Right lobe of liver (tissue), 4 donors: ENCODE measurements at regions not wholly inside any gene's neighbourhood (a gene's known extent, or its start where the extent isn't known, plus 50 kb on each side); places are given as distances from the start of the nearest gene placed in this dataset.
"Not testable (repeated sequence)": the region's sequence is repeated elsewhere in the genome, so short reads cannot be mapped to it uniquely, and the experiment has no call there.

Source experiments
- CTCF ChIP-seq, 4 donors: fragments of 200-600 bp in 3 of 4; fragments of 450-650 bp in 1 of 4; IDR thresholded peaks; one replicate each; pipeline versions ENCODE4 v1.5.1 to v1.8.0; 2016 to 2022; ENCODE audit warnings: antibody characterized with exemption in 4 of 4, mild to moderate bottlenecking in 2 of 4
- POLR2A ChIP-seq: fragments of 450-650 bp; IDR thresholded peaks from one replicate; pipeline ENCODE4 v1.6.1; 2017; ENCODE audit warnings: antibody characterized with exemption, mild to moderate bottlenecking
- donor health status: DM: no; HTN: no; CAD: no.
- donor health status: DM: no; HTN: no; CAD: no.
- donor health status: DM: no; HTN: yes; CAD: no.

GRCh38 chr12:131233850-131234789, 280.4 kb downstream of the ADGRD1 start:
- not testable (repeated sequence) for TF ChIP-seq CTCF (IDR thresholded peaks at IDR 0.05); POLR2A
